ENCODE measurements at regions not wholly inside any gene's neighbourhood (a gene's known extent, or its start where the extent isn't known, plus 50 kb on each side); places are given as distances from the start of the nearest gene placed in this dataset.

GRCh38 chr15:93265111-93265556 is 176.1 kb upstream of the RGMA start:
- TF ChIP-seq CTCF (IDR thresholded peaks at IDR 0.05): no peak
- TF ChIP-seq POLR2A (IDR thresholded peaks at IDR 0.05): no peak
